ENCODE measurements at regions not wholly inside any gene's neighbourhood (a gene's known extent, or its start where the extent isn't known, plus 50 kb on each side); places are given as distances from the start of the nearest gene placed in this dataset.

DNA sequence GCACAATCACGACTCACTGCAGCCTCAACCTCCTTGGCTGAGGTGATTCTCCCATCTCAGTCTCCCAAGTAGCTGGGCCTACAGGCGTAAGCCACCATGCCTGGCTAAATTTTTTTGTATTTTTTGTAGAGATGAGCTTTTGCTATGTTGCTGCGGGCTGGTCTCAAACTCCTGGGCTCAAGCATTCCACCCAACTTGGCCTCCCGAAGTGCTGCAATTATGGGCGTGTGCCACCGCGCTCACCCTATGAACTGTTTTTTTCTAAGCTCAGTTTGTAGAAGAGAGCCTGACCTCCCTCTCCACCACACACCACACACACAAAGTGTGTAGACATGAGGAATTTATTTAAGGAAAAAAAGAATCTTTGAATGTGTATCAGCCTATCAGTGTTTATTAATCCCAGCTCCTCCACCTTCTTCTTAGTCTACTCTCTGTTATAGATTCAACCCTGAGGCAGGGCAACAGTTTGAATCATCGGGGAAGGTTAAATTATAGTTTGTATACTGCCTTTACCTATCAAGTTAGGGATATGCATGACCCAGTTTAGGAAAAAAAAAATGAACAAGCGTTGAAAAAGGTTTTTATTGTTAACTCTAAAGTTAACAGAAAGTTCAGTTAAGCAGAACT, 74.1 kb downstream of the PLEKHG1 start:
- Mint-ChIP-seq H3K36me3 (ENCODE audit: insufficient read depth, unreplicated experiment) (no peaks in the 10 kb centered on the region), H3K27me3 (ENCODE audit: insufficient read depth, unreplicated experiment) (no peaks in the 10 kb centered on the region), H3K9me3 (ENCODE audit: unreplicated experiment) (no peaks in the 10 kb centered on the region), H3K27ac (ENCODE audit: low read depth, unreplicated experiment) (no peak overlapping the region), H3K4me1 (ENCODE audit: insufficient read depth, unreplicated experiment) (peaks cover 5% of the 10 kb centered on the region), H3K4me3 (ENCODE audit: unreplicated experiment) (no peak overlapping the region)
- TF ChIP-seq, protein P1, sequence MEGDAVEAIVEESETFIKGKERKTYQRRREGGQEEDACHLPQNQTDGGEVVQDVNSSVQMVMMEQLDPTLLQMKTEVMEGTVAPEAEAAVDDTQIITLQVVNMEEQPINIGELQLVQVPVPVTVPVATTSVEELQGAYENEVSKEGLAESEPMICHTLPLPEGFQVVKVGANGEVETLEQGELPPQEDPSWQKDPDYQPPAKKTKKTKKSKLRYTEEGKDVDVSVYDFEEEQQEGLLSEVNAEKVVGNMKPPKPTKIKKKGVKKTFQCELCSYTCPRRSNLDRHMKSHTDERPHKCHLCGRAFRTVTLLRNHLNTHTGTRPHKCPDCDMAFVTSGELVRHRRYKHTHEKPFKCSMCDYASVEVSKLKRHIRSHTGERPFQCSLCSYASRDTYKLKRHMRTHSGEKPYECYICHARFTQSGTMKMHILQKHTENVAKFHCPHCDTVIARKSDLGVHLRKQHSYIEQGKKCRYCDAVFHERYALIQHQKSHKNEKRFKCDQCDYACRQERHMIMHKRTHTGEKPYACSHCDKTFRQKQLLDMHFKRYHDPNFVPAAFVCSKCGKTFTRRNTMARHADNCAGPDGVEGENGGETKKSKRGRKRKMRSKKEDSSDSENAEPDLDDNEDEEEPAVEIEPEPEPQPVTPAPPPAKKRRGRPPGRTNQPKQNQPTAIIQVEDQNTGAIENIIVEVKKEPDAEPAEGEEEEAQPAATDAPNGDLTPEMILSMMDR (IDR thresholded peaks at IDR 0.05; ENCODE audit: unreplicated experiment) = no peak
- BruUV-seq (replicated peaks) = no TSS peak
- ChIA-PET POLR2A (interaction anchor here (1.0 to 1.2 kb wide), 3 partner anchors 10 to 255 kb away, joined by 3 read pairs; no protein-coding TSS in a partner anchor), CTCF (interaction anchor here (0.7 to 1.1 kb wide), 3 partner anchors 12 to 25 kb away, joined by 3 to 5 read pairs (median 4); no protein-coding TSS in a partner anchor)
- DNase-seq (ENCODE audit: unreplicated experiment) = no peak
- intact Hi-C loops (cut with micrococcal nuclease) = no loop called here

DNA sequence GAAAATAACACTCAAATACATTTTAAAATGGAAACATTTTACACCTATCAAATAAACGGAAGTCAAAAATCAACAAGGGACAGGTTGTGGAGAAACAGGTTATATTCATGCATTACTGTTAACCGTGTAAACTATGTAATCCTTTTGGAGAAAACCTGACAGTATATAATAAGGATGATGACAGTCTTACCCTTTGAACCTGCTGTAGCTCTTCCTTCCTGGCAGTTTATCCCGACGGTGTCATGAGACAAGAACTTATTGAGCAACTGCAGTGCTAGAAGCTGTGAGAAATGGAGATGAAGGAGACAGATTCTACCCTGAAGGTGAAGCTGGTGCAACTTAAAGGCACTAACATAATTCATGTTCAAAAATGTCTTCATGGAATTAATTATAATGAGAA, 76.7 kb downstream of the PLEKHG1 start:
- Mint-ChIP-seq H3K4me3 (ENCODE audit: unreplicated experiment) (no peak overlapping the region), H3K27me3 (ENCODE audit: insufficient read depth, unreplicated experiment) (no peaks in the 10 kb centered on the region), H3K36me3 (ENCODE audit: insufficient read depth, unreplicated experiment) (no peaks in the 10 kb centered on the region), H3K27ac (ENCODE audit: low read depth, unreplicated experiment) (no peak overlapping the region), H3K4me1 (ENCODE audit: insufficient read depth, unreplicated experiment) (no peaks in the 10 kb centered on the region), H3K9me3 (ENCODE audit: unreplicated experiment) (no peaks in the 10 kb centered on the region)
- DNase-seq (ENCODE audit: unreplicated experiment) = no peak
- intact Hi-C loops (cut with micrococcal nuclease) = no loop called here
- ChIA-PET CTCF (no interaction called here), POLR2A (interaction anchor here (0.7 kb wide), 1 partner anchor 112 kb away, joined by 3 read pairs; no protein-coding TSS in a partner anchor)
- TF ChIP-seq, protein P1 (IDR thresholded peaks at IDR 0.05; ENCODE audit: unreplicated experiment) = no peak
- BruUV-seq (replicated peaks) = no TSS peak

DNA sequence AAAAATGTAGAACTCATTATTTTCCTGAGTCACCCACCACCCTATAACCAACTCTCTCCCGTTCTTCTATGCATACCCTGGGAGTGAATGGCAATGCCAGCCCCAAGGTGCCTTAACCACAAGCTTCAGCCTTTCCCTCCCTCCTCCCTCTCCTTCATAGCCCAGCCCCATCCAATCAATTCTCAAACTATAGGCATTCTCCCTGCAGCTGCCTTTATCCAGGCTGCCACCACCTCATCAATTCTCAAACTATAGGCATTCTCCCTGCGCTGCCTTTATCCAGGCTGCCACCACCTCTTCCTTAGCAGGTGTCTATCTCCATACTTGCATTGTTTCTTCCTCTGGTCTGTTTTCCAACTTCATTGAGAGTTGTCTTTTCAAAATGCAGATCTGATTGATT, 77.1 kb downstream of the PLEKHG1 start:
- no TSS peak for BruUV-seq (replicated peaks)
- Mint-ChIP-seq H3K27ac (ENCODE audit: low read depth, unreplicated experiment) (no peak overlapping the region), H3K4me3 (ENCODE audit: unreplicated experiment) (no peak overlapping the region), H3K36me3 (ENCODE audit: insufficient read depth, unreplicated experiment) (no peaks in the 10 kb centered on the region), H3K4me1 (ENCODE audit: insufficient read depth, unreplicated experiment) (no peaks in the 10 kb centered on the region), H3K9me3 (ENCODE audit: unreplicated experiment) (no peaks in the 10 kb centered on the region), H3K27me3 (ENCODE audit: insufficient read depth, unreplicated experiment) (no peaks in the 10 kb centered on the region)
- TF ChIP-seq, protein P1 (IDR thresholded peaks at IDR 0.05; ENCODE audit: unreplicated experiment) = no peak
- CTCF ChIA-PET = no interaction called here
- POLR2A ChIA-PET = interaction anchor here (0.7 kb wide), 1 partner anchor 113 kb away, joined by 3 read pairs; no protein-coding TSS in a partner anchor
- no peak for DNase-seq (ENCODE audit: unreplicated experiment)
- intact Hi-C loops (cut with micrococcal nuclease) = no loop called here

DNA sequence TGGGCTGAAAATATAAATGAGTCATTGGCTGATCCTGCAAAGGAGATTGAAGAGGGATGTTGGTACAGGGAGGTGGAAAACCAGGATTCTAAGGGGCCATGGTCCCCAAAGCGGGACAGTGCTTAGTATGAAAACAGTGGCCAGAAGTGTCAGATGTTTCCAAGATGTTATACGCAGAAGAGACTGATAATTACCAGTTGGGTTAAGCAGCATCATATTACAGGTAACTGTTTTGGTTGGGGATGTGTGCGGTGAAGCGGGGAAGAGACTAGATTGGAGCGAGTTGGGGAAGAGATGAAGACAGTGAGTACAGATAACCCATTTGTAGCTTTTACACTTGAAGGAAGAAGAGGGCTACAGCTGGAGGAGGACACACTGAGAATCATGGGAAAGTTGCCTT, 80.8 kb downstream of the PLEKHG1 start:
- ChIA-PET POLR2A (no interaction called here), CTCF (no interaction called here)
- Mint-ChIP-seq H3K27ac (ENCODE audit: low read depth, unreplicated experiment) (no peak overlapping the region), H3K4me3 (ENCODE audit: unreplicated experiment) (no peak overlapping the region), H3K4me1 (ENCODE audit: insufficient read depth, unreplicated experiment) (no peaks in the 10 kb centered on the region), H3K27me3 (ENCODE audit: insufficient read depth, unreplicated experiment) (no peaks in the 10 kb centered on the region), H3K36me3 (ENCODE audit: insufficient read depth, unreplicated experiment) (no peaks in the 10 kb centered on the region), H3K9me3 (ENCODE audit: unreplicated experiment) (no peaks in the 10 kb centered on the region)
- TF ChIP-seq, protein P1 (IDR thresholded peaks at IDR 0.05; ENCODE audit: unreplicated experiment) = no peak
- DNase-seq (ENCODE audit: unreplicated experiment) = no peak
- intact Hi-C loops (cut with micrococcal nuclease) = no loop called here
- no TSS peak for BruUV-seq (replicated peaks)
